GM19452 (cell line): ENCODE measurements at regions not wholly inside any gene's neighbourhood (a gene's known extent, or its start where the extent isn't known, plus 50 kb on each side); places are given as distances from the start of the nearest gene placed in this dataset.
"Not testable (repeated sequence)": the region's sequence is repeated elsewhere in the genome, so short reads cannot be mapped to it uniquely, and the experiment has no call there.

Experiments used
- ATAC-seq: cut with Tn5 transposase; IDR thresholded peaks from one replicate; pipeline ENCODE4 v1.9.1; 2021; ENCODE audit not compliant: unreplicated experiment

GRCh38 chr2:234375176-234375880, 121.6 kb downstream of the ARL4C start:
- no peak for ATAC-seq

- ATAC-seq, result no peak
Observed at GRCh38 chr2:234374736-234375135, 122.1 kb downstream of the ARL4C start.

GRCh38 chr2:234374150-234374508, 122.8 kb downstream of the ARL4C start:
- ATAC-seq, result no peak

GRCh38 chr2:234373481-234374149, 123.3 kb downstream of the ARL4C start:
- no peak for ATAC-seq

- no peak for ATAC-seq
Observed at GRCh38 chr2:234373060-234373459, 123.8 kb downstream of the ARL4C start.

- ATAC-seq, result no peak
Observed at GRCh38 chr2:234372506-234372905, 124.4 kb downstream of the ARL4C start.

GRCh38 chr2:234368861-234369261, 128.0 kb downstream of the ARL4C start:
- no peak for ATAC-seq

- ATAC-seq, result no peak
Observed at GRCh38 chr2:234366891-234367290, 130.0 kb downstream of the ARL4C start.

- ATAC-seq, result no peak
Observed at GRCh38 chr2:234364661-234365060, 132.2 kb downstream of the ARL4C start.

- no peak for ATAC-seq
Observed at GRCh38 chr2:234363647-234364294, 133.1 kb downstream of the ARL4C start.

GRCh38 chr2:234363011-234363487, 133.8 kb downstream of the ARL4C start:
- ATAC-seq, result no peak

- not testable (repeated sequence) for ATAC-seq
Observed at GRCh38 chr2:234360313-234360975, 136.4 kb downstream of the ARL4C start.

GRCh38 chr2:234357666-234358065, 139.2 kb downstream of the ARL4C start:
- no peak for ATAC-seq

GRCh38 chr2:234355808-234356365, 141.0 kb downstream of the ARL4C start:
- ATAC-seq, result no peak

GRCh38 chr2:234355021-234355720, 141.7 kb downstream of the ARL4C start:
- no peak for ATAC-seq

GRCh38 chr2:234352270-234352669, 144.6 kb downstream of the ARL4C start:
- no peak for ATAC-seq

- not testable (repeated sequence) for ATAC-seq
Observed at GRCh38 chr2:234351866-234352265, 145.0 kb downstream of the ARL4C start.

GRCh38 chr2:234348081-234348480, 148.8 kb downstream of the ARL4C start:
- no peak for ATAC-seq

- ATAC-seq, result no peak
Observed at GRCh38 chr2:234345921-234346320, 151.0 kb downstream of the ARL4C start.

- ATAC-seq, result no peak
Observed at GRCh38 chr2:234344012-234344411, 152.9 kb downstream of the ARL4C start.

- no peak for ATAC-seq
Observed at GRCh38 chr2:234343372-234343771, 153.5 kb downstream of the ARL4C start.
